K562 (cell line): ENCODE measurements at regions not wholly inside any gene's neighbourhood (a gene's known extent, or its start where the extent isn't known, plus 50 kb on each side); places are given as distances from the start of the nearest gene placed in this dataset.
A peak's percentile ranks its signal among the peaks of the same experiment; 100 is the strongest.

ENCODE experiments used
- BRD4 ChIP-seq: fragments of 200-600 bp; sonication (generic); IDR thresholded peaks from 2 replicates; pipeline ENCODE4 v1.6.1; 2017; ENCODE audit warnings: inconsistent platforms
- C11orf30 ChIP-seq: fragments of 450-650 bp; IDR thresholded peaks from 2 replicates; pipeline ENCODE4 v1.6.1; 2016; ENCODE audit warnings: low read depth, mild to moderate bottlenecking
- CBFA2T2 ChIP-seq: fragments of 450-650 bp; conservative IDR thresholded peaks from 2 replicates; pipeline ENCODE4 v1.6.1; 2017; ENCODE audit warnings: mild to moderate bottlenecking
- CBX5 ChIP-seq: IDR thresholded peaks from 2 replicates; pipeline ENCODE4 v1.6.1; 2014; ENCODE audit warnings: low read depth, borderline replicate concordance
- COPS2 ChIP-seq: fragments of 450-650 bp; conservative IDR thresholded peaks from 2 replicates; pipeline ENCODE4 v1.6.1; 2016; ENCODE audit warnings: mild to moderate bottlenecking, moderate library complexity
- ESRRB ChIP-seq: fragments of 250-450 bp; sonication (Bioruptor Pico); IDR thresholded peaks from 2 replicates; pipeline ENCODE4 v1.5.0; 2020; ENCODE audit warnings: mild to moderate bottlenecking, moderate library complexity, borderline replicate concordance
- HDAC1 ChIP-seq, 2 experiments: fragments of 450-650 bp; IDR thresholded peaks; 2 replicates each; pipeline ENCODE4 v1.6.1; 2016 to 2017; ENCODE audit warnings: inconsistent platforms in 1 of 2, mild to moderate bottlenecking in 1 of 2, moderate library complexity in 1 of 2
- HMG20A ChIP-seq: fragments of 450-650 bp; formaldehyde crosslinking; conservative IDR thresholded peaks from 2 replicates; pipeline ENCODE4 v1.4.0; 2020; ENCODE audit warnings: mild to moderate bottlenecking, mixed read lengths
- ID3 ChIP-seq, 2 experiments: fragments of 250-450 bp in 1 of 2; fragments of 450-650 bp in 1 of 2; sonication (Bioruptor Pico) in 1 of 2; IDR thresholded peaks; 2 replicates each; pipeline versions ENCODE4 v1.6.1 to v1.8.0; 2016 to 2021; ENCODE audit warnings: mild to moderate bottlenecking in 2 of 2, moderate library complexity in 2 of 2, missing compliant biosample characterization in 1 of 2, missing genetic modification characterization in 1 of 2
- KLF16 ChIP-seq: IDR thresholded peaks from 2 replicates; pipeline ENCODE4 v1.6.1; 2016; ENCODE audit warnings: antibody characterized with exemption
- NBN ChIP-seq: fragments of 450-650 bp; IDR thresholded peaks from 2 replicates; pipeline ENCODE4 v1.6.1; 2016; ENCODE audit warnings: low read depth, mild to moderate bottlenecking
- NCOA1 ChIP-seq: fragments of 450-650 bp; IDR thresholded peaks from 2 replicates; pipeline ENCODE4 v1.6.1; 2016; ENCODE audit warnings: low read depth
- NR1H2 ChIP-seq: sonication (generic); formaldehyde crosslinking; IDR thresholded peaks from 2 replicates; pipeline ENCODE4 v1.4.0; 2020; ENCODE audit warnings: mild to moderate bottlenecking, missing genetic modification reagents
- POLR2B ChIP-seq: fragments of 450-650 bp; IDR thresholded peaks from 2 replicates; pipeline ENCODE4 v1.6.1; 2018; ENCODE audit warnings: low read depth; ENCODE audit not compliant: partially characterized antibody
- SP2 ChIP-seq: IDR thresholded peaks from 2 replicates; pipeline ENCODE4 v1.6.1; 2011; ENCODE audit warnings: mild to moderate bottlenecking, low read depth, low read length, moderate library complexity; ENCODE audit not compliant: poor library complexity, severe bottlenecking; ENCODE audit errors: extremely low read depth
- TAL1 ChIP-seq: fragments of 450-650 bp; IDR thresholded peaks from 2 replicates; pipeline ENCODE4 v1.6.1; 2016; ENCODE audit warnings: mild to moderate bottlenecking
- TGIF2 ChIP-seq: sonication (generic); formaldehyde crosslinking; IDR thresholded peaks from 2 replicates; pipeline ENCODE4 v1.8.1; 2022; ENCODE audit warnings: mild to moderate bottlenecking, missing genetic modification reagents, moderate library complexity
- TSHZ1 ChIP-seq: fragments of 250-450 bp; sonication (Bioruptor Pico); IDR thresholded peaks from 2 replicates; pipeline ENCODE4 v1.4.0; 2020; ENCODE audit warnings: mild to moderate bottlenecking, moderate library complexity
- ZNF143 ChIP-seq: sonication (generic); formaldehyde crosslinking; IDR thresholded peaks from 2 replicates; pipeline ENCODE4 v1.9.0; 2022; ENCODE audit warnings: mild to moderate bottlenecking, missing genetic modification reagents
- ZNF217 ChIP-seq: sonication (generic); formaldehyde crosslinking; IDR thresholded peaks from 2 replicates; pipeline ENCODE4 v1.8.0; 2022; ENCODE audit warnings: mild to moderate bottlenecking, missing genetic modification reagents
- ZNF583 ChIP-seq: fragments of 250-450 bp; sonication (Bioruptor Pico); IDR thresholded peaks from 2 replicates; pipeline ENCODE4 v1.4.0; 2020
- ZNF695 ChIP-seq: fragments of 450-650 bp; formaldehyde crosslinking; IDR thresholded peaks from 2 replicates; pipeline ENCODE4 v1.4.0; 2020; ENCODE audit warnings: mild to moderate bottlenecking, moderate library complexity
- ZNF780A ChIP-seq: fragments of 250-450 bp; sonication (Bioruptor Pico); IDR thresholded peaks from 2 replicates; pipeline ENCODE4 v1.5.0; 2021; ENCODE audit warnings: mild to moderate bottlenecking
- TF ChIP-seq, protein P1 (sequence below): fragments of 450-650 bp; conservative IDR thresholded peaks from 2 replicates; pipeline ENCODE4 v1.6.1; 2016; ENCODE audit warnings: missing genetic modification characterization, low read depth, mild to moderate bottlenecking, missing compliant biosample characterization, moderate library complexity

GRCh38 chr6:14704383-14705271 is 541.2 kb upstream of the JARID2 start (continued):
- TF ChIP-seq SP2 (no peak), ESRRB (CRISPR knock-in tag) (no peak), COPS2 (no peak), C11orf30 (no peak), TAL1 (no peak), BRD4 (no peak), HDAC1 (IDR thresholded peaks at IDR 0.05) (no peak; a peak in 1 of 4 replicates), ZNF217 (no peak), NCOA1 (no peak), TGIF2 (CRISPR knock-in tag) (no peak), CBX5 (no peak), TSHZ1 (no peak), NBN (no peak), ZNF780A (CRISPR knock-in tag) (no peak), ZNF583 (0 out of 2 replicates have a peak, but pooled peaks have one; percentile 25), NR1H2 (CRISPR knock-in tag) (no peak), POLR2B (no peak), KLF16 (no peak), ZNF143 (CRISPR knock-in tag) (no peak), HMG20A (no peak), ID3 (CRISPR knock-in tag; IDR thresholded peaks at IDR 0.05) (no peak), ID3 (tag; IDR thresholded peaks at IDR 0.05) (no peak), ZNF695 (CRISPR knock-in tag) (no peak), CBFA2T2 (no peak)
- TF ChIP-seq, protein P1, sequence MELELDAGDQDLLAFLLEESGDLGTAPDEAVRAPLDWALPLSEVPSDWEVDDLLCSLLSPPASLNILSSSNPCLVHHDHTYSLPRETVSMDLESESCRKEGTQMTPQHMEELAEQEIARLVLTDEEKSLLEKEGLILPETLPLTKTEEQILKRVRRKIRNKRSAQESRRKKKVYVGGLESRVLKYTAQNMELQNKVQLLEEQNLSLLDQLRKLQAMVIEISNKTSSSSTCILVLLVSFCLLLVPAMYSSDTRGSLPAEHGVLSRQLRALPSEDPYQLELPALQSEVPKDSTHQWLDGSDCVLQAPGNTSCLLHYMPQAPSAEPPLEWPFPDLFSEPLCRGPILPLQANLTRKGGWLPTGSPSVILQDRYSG (tag): peak; percentile 40; the same call in 1 of the 2 replicates
